HG03066 (cell line): ENCODE measurements at regions not wholly inside any gene's neighbourhood (a gene's known extent, or its start where the extent isn't known, plus 50 kb on each side); places are given as distances from the start of the nearest gene placed in this dataset.
"Not testable (repeated sequence)": the region's sequence is repeated elsewhere in the genome, so short reads cannot be mapped to it uniquely, and the experiment has no call there.

Experiments
- ATAC-seq: cut with Tn5 transposase; IDR thresholded peaks from one replicate; pipeline ENCODE4 v1.9.1; 2021; ENCODE audit warnings: low read depth; ENCODE audit not compliant: unreplicated experiment

- ATAC-seq = no peak
Observed at GRCh38 chr4:124846306-124846705, 133.8 kb upstream of the ANKRD50 start.

- no peak for ATAC-seq
Observed at GRCh38 chr4:124839786-124840390, 127.4 kb upstream of the ANKRD50 start.

- no peak for ATAC-seq
Observed at GRCh38 chr4:124833831-124834505, 121.4 kb upstream of the ANKRD50 start.

GRCh38 chr4:124828382-124828781 is 115.8 kb upstream of the ANKRD50 start:
- no peak for ATAC-seq

GRCh38 chr4:124817531-124817930 is 105.0 kb upstream of the ANKRD50 start:
- ATAC-seq = no peak

- ATAC-seq = not testable (repeated sequence)
Observed at GRCh38 chr4:124812203-124812602, 99.7 kb upstream of the ANKRD50 start.

GRCh38 chr4:124810827-124811226 is 98.3 kb upstream of the ANKRD50 start:
- ATAC-seq = no peak

- ATAC-seq = no peak
Observed at GRCh38 chr4:124807421-124807820, 94.9 kb upstream of the ANKRD50 start.

- ATAC-seq = no peak
Observed at GRCh38 chr4:124806403-124806802, 93.9 kb upstream of the ANKRD50 start.

GRCh38 chr4:124804584-124804983 is 92.1 kb upstream of the ANKRD50 start:
- peak; percentile 85 for ATAC-seq

GRCh38 chr4:124804041-124804440 is 91.5 kb upstream of the ANKRD50 start:
- no peak for ATAC-seq

- ATAC-seq = no peak
Observed at GRCh38 chr4:124803641-124804040, 91.1 kb upstream of the ANKRD50 start.

- ATAC-seq = no peak
Observed at GRCh38 chr4:124803026-124803425, 90.5 kb upstream of the ANKRD50 start.

- ATAC-seq = no peak
Observed at GRCh38 chr4:124797223-124797622, 84.7 kb upstream of the ANKRD50 start.

GRCh38 chr4:124790471-124790870 is 77.9 kb upstream of the ANKRD50 start:
- no peak for ATAC-seq

- ATAC-seq = no peak
Observed at GRCh38 chr4:124786634-124787033, 74.1 kb upstream of the ANKRD50 start.

GRCh38 chr4:124785645-124786044 is 73.1 kb upstream of the ANKRD50 start:
- no peak for ATAC-seq

GRCh38 chr4:124783847-124784246 is 71.3 kb upstream of the ANKRD50 start:
- ATAC-seq = no peak

GRCh38 chr4:124777007-124777406 is 64.5 kb upstream of the ANKRD50 start:
- no peak for ATAC-seq

- no peak for ATAC-seq
Observed at GRCh38 chr4:124768596-124769365, 56.2 kb upstream of the ANKRD50 start.

GRCh38 chr4:124762956-124763355 is 50.4 kb upstream of the ANKRD50 start:
- no peak for ATAC-seq
